ENCODE measurements at regions not wholly inside any gene's neighbourhood (a gene's known extent, or its start where the extent isn't known, plus 50 kb on each side); places are given as distances from the start of the nearest gene placed in this dataset.
"Not testable (repeated sequence)": the region's sequence is repeated elsewhere in the genome, so short reads cannot be mapped to it uniquely, and the experiment has no call there.

GRCh38 chr2:147600646-147601045 is 244.2 kb upstream of the ACVR2A start:
- DNase-seq = no peak

DNA sequence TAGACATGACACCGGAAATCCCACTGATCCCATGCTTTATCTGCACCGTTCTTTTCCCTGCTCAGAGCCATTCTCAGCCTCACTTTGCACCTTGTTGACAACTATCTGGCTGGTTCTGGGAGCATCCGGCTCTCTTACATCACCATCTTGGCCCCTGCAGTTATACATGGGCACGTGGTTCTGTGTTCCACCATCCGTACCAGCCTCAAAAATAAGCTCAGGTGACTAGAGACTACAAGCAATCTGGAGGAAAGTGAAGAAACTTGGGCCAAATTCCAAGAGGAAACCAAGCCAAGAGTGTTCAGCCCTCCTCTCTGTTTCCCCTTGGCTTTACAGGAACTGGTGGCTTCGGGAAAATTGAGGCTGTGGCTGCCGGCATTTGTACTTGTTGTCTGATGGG is 244.6 kb upstream of the ACVR2A start:
- no peak for DNase-seq

- DNase-seq = no peak
Measured at GRCh38 chr2:147595200-147595599, 249.6 kb upstream of the ACVR2A start.

- no peak for DNase-seq
Measured at GRCh38 chr2:147594038-147594437, 250.8 kb upstream of the ACVR2A start.

- DNase-seq = not testable (repeated sequence)
Measured at GRCh38 chr2:147592784-147593183, 252.0 kb upstream of the ACVR2A start.

GRCh38 chr2:147589127-147589526 is 255.7 kb upstream of the ACVR2A start:
- no peak for DNase-seq

GRCh38 chr2:147588191-147588590 is 256.6 kb upstream of the ACVR2A start:
- no peak for DNase-seq

- no peak for DNase-seq
Measured at GRCh38 chr2:147578529-147578928, 266.3 kb upstream of the ACVR2A start.

- no peak for DNase-seq
Measured at GRCh38 chr2:147577998-147578380, 266.8 kb upstream of the ACVR2A start.

DNA sequence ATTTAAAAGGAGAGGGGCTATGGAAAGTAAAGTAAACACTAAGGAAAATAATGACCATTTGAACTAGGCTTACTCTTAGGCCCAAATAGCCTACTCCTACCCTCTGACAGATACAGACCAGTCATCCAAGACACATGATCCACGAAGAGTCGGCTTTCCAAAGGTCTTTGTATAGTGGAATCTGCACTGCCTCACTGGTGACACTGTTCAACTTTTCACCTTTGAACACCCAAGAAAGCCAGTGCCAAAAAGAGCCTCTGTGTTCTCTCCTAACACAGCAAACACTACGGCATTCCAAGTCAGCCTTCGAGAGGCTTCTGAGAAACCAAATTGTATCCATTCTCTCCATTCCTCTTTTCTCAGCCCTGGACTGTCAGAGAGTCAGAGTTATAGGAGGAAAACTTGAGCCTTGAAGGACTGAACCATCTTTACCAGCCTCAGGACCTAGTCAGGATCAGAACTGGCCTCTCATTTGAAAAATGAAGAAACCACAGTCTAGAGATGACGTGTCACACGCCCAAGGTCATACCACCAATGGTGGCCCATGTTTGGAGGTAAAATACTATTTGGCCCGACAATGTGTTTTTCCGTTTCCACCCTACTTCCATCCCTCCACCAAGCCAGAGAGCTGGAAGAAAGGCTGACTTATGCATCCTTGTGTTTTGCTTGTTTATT is 267.4 kb upstream of the ACVR2A start:
- no peak for DNase-seq

DNA sequence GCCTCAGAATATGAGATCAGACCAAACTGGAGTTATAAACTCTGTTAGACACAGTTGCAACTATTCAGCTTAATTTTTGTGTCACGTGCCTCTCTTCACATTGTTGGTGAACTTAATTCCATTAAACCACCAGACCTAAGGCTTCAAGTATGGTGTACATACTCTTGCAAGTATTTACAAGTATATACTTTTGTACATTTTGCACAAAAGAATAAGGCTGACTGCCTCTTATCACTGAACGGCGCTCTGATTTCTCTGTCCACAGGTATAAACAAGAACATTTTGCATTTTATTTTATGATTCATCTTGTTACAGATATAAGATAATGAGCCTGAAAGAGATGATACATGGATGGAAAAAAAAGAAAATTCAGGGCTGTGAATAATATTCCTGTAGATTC is 269.7 kb upstream of the ACVR2A start:
- no peak for DNase-seq

- no peak for DNase-seq
Measured at GRCh38 chr2:147572622-147573021, 272.2 kb upstream of the ACVR2A start.

- no peak for DNase-seq
Measured at GRCh38 chr2:147569426-147569825, 275.4 kb upstream of the ACVR2A start.

DNA sequence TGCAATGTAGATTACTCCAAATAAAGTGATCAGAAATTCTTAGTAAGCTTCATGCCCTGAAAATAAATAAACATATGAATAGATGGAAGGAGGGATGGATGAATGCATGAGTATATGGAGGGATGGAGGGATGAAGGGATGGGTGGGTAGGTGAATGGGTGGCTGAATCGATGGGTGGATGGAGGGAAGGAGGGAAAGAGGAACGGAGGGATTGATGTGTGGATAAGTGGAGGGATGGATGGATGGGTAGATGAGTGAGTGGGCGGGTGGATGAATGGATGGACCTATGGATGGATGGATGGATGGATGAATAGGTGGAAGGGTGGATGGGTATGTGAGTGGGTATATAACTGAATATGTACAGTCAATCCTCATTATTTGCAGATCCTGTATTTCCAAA is 276.7 kb upstream of the ACVR2A start:
- no peak for DNase-seq

- no peak for DNase-seq
Measured at GRCh38 chr2:147567136-147567535, 277.7 kb upstream of the ACVR2A start.

GRCh38 chr2:147560810-147561535 is 283.9 kb upstream of the ACVR2A start:
- DNase-seq = peak; percentile 67

DNA sequence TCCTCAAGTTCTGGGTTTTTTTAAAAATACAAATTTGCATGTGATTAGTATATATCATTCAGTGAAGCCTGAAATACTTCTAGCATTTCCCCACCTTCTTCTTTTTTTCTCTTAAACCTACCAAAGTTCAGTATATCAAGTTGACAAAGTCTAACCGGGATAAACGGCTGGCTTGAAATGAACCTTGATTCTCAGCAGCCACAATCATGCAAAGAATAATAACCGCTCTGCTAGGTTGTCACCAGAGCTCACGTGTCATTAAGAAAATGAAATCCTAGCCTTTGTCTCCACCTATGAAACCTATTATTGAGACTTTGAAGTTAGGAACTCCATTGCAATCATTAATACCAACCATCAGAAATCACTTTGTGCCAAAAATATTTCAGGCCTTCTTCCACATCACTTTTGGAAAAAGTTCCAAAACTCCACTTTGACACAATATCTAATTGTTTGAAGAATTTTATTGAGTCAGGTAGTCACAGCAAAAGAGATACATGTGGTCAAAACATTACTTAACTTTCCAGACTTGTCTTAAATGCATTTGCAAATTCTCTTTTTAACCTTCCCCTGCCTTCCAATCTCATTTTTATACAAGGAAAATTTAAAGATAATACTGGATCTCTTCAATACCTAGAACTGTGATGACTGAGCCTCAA is 285.6 kb upstream of the ACVR2A start:
- no peak for DNase-seq

- no peak for DNase-seq
Measured at GRCh38 chr2:147558620-147559019, 286.2 kb upstream of the ACVR2A start.

DNA sequence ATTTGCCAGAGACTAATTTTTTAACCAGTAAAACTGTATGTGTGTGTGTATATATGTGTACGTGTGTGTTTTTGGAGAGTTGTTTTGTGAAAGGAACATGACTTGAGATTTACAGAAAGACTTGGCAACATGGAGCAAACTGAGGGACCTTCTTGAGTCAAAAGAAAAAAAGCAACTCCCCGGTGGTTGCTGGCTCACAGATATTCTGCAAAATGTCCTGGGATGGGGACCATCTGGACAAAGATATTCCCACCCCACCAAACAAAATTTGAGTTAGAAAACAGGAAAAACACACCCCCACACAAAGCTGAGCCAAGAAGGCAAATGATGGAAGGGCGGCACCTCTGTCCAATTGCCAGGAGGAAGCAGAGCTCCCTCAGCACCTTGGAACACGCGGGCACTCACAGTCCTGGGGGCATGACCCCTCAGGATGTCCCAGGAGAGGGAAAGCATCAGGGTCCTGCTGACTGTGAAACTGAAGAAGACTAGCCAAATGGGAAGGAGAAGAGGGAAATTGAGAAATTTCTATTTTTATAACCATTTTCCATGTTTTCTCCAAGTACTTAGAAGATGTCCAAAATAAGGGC is 290.2 kb upstream of the ACVR2A start:
- DNase-seq = no peak

GRCh38 chr2:147553775-147554271 is 291.0 kb upstream of the ACVR2A start:
- no peak for DNase-seq

DNA sequence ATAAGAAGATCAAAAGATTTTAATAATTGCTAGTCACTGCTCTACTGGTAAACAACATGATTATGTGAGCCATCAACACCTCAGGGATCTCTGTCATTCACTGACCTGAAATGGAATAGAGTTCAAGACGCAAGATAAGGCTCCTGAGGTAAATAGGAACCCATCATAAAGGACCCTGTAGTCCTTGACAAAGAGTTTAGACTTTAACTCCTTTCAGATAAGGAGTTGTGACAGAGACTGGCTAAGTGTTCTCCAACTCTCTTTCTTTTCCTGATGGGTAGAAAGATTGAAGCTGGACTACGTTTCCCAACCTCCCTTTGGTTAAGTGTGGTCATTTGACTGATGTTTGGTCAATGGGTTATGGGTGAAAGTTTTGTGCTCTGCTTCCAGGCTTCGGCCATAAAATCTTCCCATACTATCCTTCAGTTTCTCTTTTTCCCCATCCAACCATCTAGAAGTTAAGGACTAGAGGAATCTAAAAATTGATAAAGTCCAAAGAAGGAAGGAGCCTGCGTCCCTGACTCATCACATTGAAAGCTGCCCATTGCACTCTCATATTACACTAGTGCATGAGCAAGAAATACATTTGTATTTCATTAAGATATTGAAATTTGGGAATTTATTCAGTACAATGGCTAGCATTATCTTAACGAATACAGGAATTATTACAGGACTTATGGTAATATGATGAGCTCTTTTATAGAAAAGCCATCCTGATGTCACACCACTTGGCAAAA is 293.7 kb upstream of the ACVR2A start:
- DNase-seq = no peak

- DNase-seq = no peak
Measured at GRCh38 chr2:147549054-147549453, 295.8 kb upstream of the ACVR2A start.

DNA sequence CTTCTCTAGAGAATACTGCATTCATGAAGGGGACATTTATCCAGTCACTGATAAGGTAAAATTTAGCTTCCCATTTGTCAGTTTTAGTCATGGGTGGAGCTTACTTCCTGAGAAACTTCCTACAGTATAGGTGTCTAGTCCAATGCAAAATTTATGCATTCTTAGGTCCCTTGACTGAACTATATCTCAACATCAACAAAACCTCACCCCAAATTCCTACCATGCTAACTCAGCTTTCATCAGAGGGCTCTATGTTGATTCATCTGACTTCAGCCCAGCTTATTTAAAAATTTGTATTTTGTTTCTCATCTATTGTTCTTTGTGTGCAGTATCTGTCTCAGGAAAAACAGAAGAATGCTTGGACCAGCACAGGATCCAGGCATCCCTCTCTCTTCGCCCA is 296.4 kb upstream of the ACVR2A start:
- no peak for DNase-seq

Measured in hematopoietic multipotent progenitor cell treated with erythropoietin and hydrocortisone succinate and interleukin-3 and kit ligand, for 4 days (in vitro differentiated cells).